ENCODE measurements at regions not wholly inside any gene's neighbourhood (a gene's known extent, or its start where the extent isn't known, plus 50 kb on each side); places are given as distances from the start of the nearest gene placed in this dataset.
"Not testable (repeated sequence)": the region's sequence is repeated elsewhere in the genome, so short reads cannot be mapped to it uniquely, and the experiment has no call there.

DNA sequence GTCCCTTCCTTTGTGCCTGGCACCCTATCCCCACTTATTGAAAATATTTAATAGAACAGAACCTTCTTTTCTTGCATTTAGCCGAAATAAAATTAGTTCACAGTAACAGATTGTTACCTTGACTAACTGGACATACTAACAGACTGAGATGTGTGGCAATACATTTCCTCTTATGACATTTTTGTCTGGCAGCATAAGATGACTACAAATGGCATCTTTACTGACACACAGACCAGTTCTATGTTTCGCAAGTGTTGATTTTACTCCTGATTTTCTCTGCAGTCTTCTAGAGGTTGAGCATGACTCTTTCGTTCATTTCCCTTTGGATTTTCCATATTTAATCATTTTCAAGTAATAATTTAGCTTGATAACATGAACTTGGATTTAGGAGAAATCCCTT is 474.6 kb downstream of the CBLN4 start:
- Mint-ChIP-seq H3K36me3 (no peaks in the 10 kb centered on the region), H3K4me3 (no peak overlapping the region), H3K27ac (no peak overlapping the region), H3K4me1 (no peaks in the 10 kb centered on the region), H3K9me3 (no peaks in the 10 kb centered on the region), H3K27me3 (ENCODE audit: low read depth) (no peaks in the 10 kb centered on the region)
- no peak for TF ChIP-seq CTCF (IDR thresholded peaks at IDR 0.05; ENCODE audit: unreplicated experiment)
- no peak for DNase-seq (ENCODE audit: low spot score in 2 of 2, unreplicated experiment in 2 of 2)

- Mint-ChIP-seq H3K36me3 (no peaks in the 10 kb centered on the region), H3K9me3 (peaks cover 7% of the 10 kb centered on the region), H3K27me3 (ENCODE audit: low read depth) (no peaks in the 10 kb centered on the region), H3K27ac (no peak overlapping the region), H3K4me3 (no peak overlapping the region), H3K4me1 (no peaks in the 10 kb centered on the region)
- no peak for TF ChIP-seq CTCF (IDR thresholded peaks at IDR 0.05; ENCODE audit: unreplicated experiment)
- DNase-seq (ENCODE audit: low spot score in 2 of 2, unreplicated experiment in 2 of 2) = no peak
Observed at GRCh38 chr20:55528482-55528881, 476.8 kb downstream of the CBLN4 start.

DNA sequence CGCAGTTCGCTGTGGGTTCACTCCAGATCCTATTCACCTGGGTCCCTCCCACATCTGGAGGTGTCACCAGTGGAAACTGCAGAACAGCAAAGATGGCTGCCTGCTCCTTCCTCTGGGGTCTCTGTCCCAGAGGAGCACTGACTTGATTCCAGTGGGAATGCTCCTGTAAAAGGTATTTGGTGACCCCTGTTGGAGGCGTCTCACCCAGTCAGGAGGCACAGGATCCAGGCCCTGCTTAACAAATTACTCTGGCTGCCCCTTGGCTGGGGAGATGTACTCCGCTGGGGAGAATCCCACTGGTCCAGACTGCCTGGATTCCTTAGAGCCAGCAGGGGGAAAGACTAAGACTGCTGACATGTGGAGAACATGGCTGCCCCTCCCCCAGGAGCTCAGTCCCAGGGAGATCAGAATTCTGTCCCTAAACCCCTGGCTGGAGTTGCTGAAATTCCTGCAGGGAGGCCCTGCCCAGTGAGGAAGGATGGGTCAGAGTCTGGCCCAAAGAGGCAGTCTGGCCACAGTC is 483.0 kb downstream of the CBLN4 start:
- H3K9me3 Mint-ChIP-seq = peaks cover 13% of the 10 kb centered on the region
- peaks cover 4% of the 10 kb centered on the region for H3K27me3 Mint-ChIP-seq (ENCODE audit: low read depth)
- H3K36me3 Mint-ChIP-seq = no peaks in the 10 kb centered on the region
- no peak overlapping the region for H3K4me3 Mint-ChIP-seq
- no peak for TF ChIP-seq CTCF (IDR thresholded peaks at IDR 0.05; ENCODE audit: unreplicated experiment)
- no peak for DNase-seq (ENCODE audit: low spot score in 2 of 2, unreplicated experiment in 2 of 2)
- no peak overlapping the region for H3K27ac Mint-ChIP-seq
- H3K4me1 Mint-ChIP-seq = no peaks in the 10 kb centered on the region

DNA sequence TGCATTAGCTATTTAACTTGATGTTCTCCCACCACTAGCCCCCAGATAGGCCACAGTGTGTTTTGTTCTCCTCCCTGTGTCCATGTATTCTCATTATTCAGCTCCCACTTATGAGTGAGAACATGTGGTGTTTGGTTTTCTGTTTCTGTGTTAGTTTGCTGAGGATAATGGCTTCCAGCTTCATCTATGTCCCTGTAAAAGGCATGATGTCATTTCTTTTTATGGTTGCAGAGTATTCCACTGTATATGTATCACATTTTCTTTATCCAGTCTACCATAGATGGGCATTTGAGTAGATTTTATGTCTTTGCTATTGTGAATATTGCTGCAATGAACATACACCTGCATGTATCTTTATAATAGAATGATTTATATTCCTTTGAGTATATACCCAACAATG is 487.7 kb downstream of the CBLN4 start:
- H3K4me1 Mint-ChIP-seq = peaks cover 15% of the 10 kb centered on the region
- H3K27ac Mint-ChIP-seq; H3K36me3 Mint-ChIP-seq; H3K4me3 Mint-ChIP-seq; H3K27me3 Mint-ChIP-seq (ENCODE audit: low read depth); DNase-seq (ENCODE audit: low spot score in 2 of 2, unreplicated experiment in 2 of 2); H3K9me3 Mint-ChIP-seq: not testable (repeated sequence)

DNA sequence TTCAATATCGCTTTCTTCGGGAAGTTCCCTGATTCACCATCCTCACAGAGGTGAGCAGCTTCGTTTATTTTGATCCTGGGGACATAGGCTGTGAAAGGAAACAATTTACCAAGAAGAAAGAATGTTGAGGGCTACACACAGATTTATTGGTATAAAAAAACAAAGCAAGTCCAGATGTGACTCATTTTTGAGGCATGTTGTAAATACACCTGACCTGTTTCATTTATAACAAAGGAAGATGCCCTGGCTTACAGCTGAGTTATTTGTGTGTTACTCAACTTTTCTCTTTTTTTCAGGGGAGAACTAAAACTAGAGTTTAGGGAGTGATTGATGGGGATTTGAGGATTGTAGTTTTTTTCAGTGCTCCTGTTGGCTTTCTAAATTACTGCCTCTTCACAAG is 489.5 kb downstream of the CBLN4 start:
- no peak for DNase-seq (ENCODE audit: low spot score in 2 of 2, unreplicated experiment in 2 of 2)
- H3K9me3 Mint-ChIP-seq = no peaks in the 10 kb centered on the region
- no peak for TF ChIP-seq CTCF (IDR thresholded peaks at IDR 0.05; ENCODE audit: unreplicated experiment)
- no peak overlapping the region for H3K27ac Mint-ChIP-seq
- peaks cover 15% of the 10 kb centered on the region for H3K4me1 Mint-ChIP-seq
- H3K4me3 Mint-ChIP-seq = no peak overlapping the region
- no peaks in the 10 kb centered on the region for H3K36me3 Mint-ChIP-seq
- H3K27me3 Mint-ChIP-seq (ENCODE audit: low read depth) = peaks cover 8% of the 10 kb centered on the region

- H3K27ac Mint-ChIP-seq = no peak overlapping the region
- no peaks in the 10 kb centered on the region for H3K9me3 Mint-ChIP-seq
- no peaks in the 10 kb centered on the region for H3K36me3 Mint-ChIP-seq
- peaks cover 15% of the 10 kb centered on the region for H3K27me3 Mint-ChIP-seq (ENCODE audit: low read depth)
- DNase-seq (ENCODE audit: low spot score in 2 of 2, unreplicated experiment in 2 of 2) = no peak
- H3K4me1 Mint-ChIP-seq = peaks cover 15% of the 10 kb centered on the region
- no peak for TF ChIP-seq CTCF (IDR thresholded peaks at IDR 0.05; ENCODE audit: unreplicated experiment)
- no peak overlapping the region for H3K4me3 Mint-ChIP-seq
Observed at GRCh38 chr20:55514531-55514930, 490.8 kb downstream of the CBLN4 start.

All from mesothelial cell of epicardium (in vitro differentiated cells).